ENCODE measurements at regions not wholly inside any gene's neighbourhood (a gene's known extent, or its start where the extent isn't known, plus 50 kb on each side); places are given as distances from the start of the nearest gene placed in this dataset.

- ATAC-seq, result no peak
- Histone ChIP-seq H3K36me3 (replicated peaks in 1 of 2; ENCODE audit: control insufficient read depth in 1 of 2, insufficient read depth in 2 of 2, low read length in 2 of 2) (no peaks in the 10 kb centered on the region), H3K27ac (ENCODE audit: extremely low read length, insufficient read depth, low read length) (no peak overlapping the region), H2AFZ (ENCODE audit: low read length) (no peak overlapping the region), H3K4me2 (ENCODE audit: low read depth, low read length) (no peak overlapping the region), H3K4me3 (replicated peaks in 1 of 3; ENCODE audit: insufficient read depth in 1 of 3, low read depth in 2 of 3, low read length in 3 of 3) (no peak overlapping the region), H4K20me1 (ENCODE audit: insufficient read depth, low read length) (no peaks in the 10 kb centered on the region), H3K79me2 (ENCODE audit: insufficient read depth, low read length) (no peaks in the 10 kb centered on the region), H3K4me1 (ENCODE audit: insufficient read depth, low read length) (no peaks in the 10 kb centered on the region), H3K9me3 (ENCODE audit: low read length) (no peaks in the 10 kb centered on the region; the same call in 1 of the 2 replicates), H3K9ac (ENCODE audit: insufficient read depth, low read depth, low read length) (no peak overlapping the region), H3K27me3 (ENCODE audit: control insufficient read depth in 1 of 2, insufficient read depth in 2 of 2, low read length in 2 of 2) (no peaks in the 10 kb centered on the region; a peak in 1 of 5 replicates)
- POLR2A ChIA-PET, result no interaction called here
- no peak for TF ChIP-seq ZKSCAN1 (IDR thresholded peaks at IDR 0.05; ENCODE audit: low read length)
- TF ChIP-seq ZNF138 (CRISPR knock-in tag; IDR thresholded peaks at IDR 0.05; ENCODE audit: low read depth), result no peak
- no peak for TF ChIP-seq ZNF280D (CRISPR knock-in tag; IDR thresholded peaks at IDR 0.05)
- no peak for TF ChIP-seq ZNF263 (CRISPR knock-in tag; IDR thresholded peaks at IDR 0.05)
- WGBS (ENCODE audit: low lambda C conversion rate), result 46% methylated on average over 2 of the region's 2 CpGs
- CTCF ChIA-PET (ENCODE audit: low intra/inter-chr PET ratio, low total read pairs), result no interaction called here
- no TSS peak for BruUV-seq (replicated peaks)
- no peak for DNase-seq (ENCODE audit: low spot score)
- in situ Hi-C loops (cut with HindIII; ENCODE audit: extremely low pct_ligation_motif_present, low pct_unique_long_range_greater_than_20kb), result no loop called here
- intact Hi-C loops (cut with micrococcal nuclease; ENCODE audit: unreplicated experiment), result no loop called here
- FAIRE-seq, result no peak
Observed at GRCh38 chr13:44011036-44011435, 131.3 kb downstream of the LACC1 start.

- H3K9me3 ChIP-seq (ENCODE audit: low read length), result no peaks in the 10 kb centered on the region
- no peak for DNase-seq (ENCODE audit: low spot score)
- no TSS peak for BruUV-seq (replicated peaks)
- H2AFZ ChIP-seq (ENCODE audit: low read length), result no peak overlapping the region
- in situ Hi-C loops (cut with HindIII; ENCODE audit: extremely low pct_ligation_motif_present, low pct_unique_long_range_greater_than_20kb) (no loop called here), intact Hi-C loops (cut with micrococcal nuclease; ENCODE audit: unreplicated experiment) (no loop called here)
- H3K36me3 ChIP-seq (replicated peaks in 1 of 2; ENCODE audit: control insufficient read depth in 1 of 2, insufficient read depth in 2 of 2, low read length in 2 of 2), result no peaks in the 10 kb centered on the region
- H3K27ac ChIP-seq (ENCODE audit: extremely low read length, insufficient read depth, low read length), result no peak overlapping the region
- WGBS (ENCODE audit: low lambda C conversion rate), result 18% methylated on average over 7 of the region's 8 CpGs
- no peak overlapping the region for H3K4me3 ChIP-seq (replicated peaks in 1 of 3; ENCODE audit: insufficient read depth in 1 of 3, low read depth in 2 of 3, low read length in 3 of 3)
- H3K79me2 ChIP-seq (ENCODE audit: insufficient read depth, low read length), result no peaks in the 10 kb centered on the region
- no peak overlapping the region for H3K4me2 ChIP-seq (ENCODE audit: low read depth, low read length)
- POLR2A ChIA-PET, result interaction anchor here (0.7 kb wide), 1 partner anchor 8 kb away, joined by 3 read pairs; no protein-coding TSS in a partner anchor
- ATAC-seq, result no peak
- no peaks in the 10 kb centered on the region; a peak in 1 of 5 replicates for H3K27me3 ChIP-seq (ENCODE audit: control insufficient read depth in 1 of 2, insufficient read depth in 2 of 2, low read length in 2 of 2)
- H4K20me1 ChIP-seq (ENCODE audit: insufficient read depth, low read length), result no peaks in the 10 kb centered on the region
- H3K9ac ChIP-seq (ENCODE audit: insufficient read depth, low read depth, low read length), result no peak overlapping the region
- FAIRE-seq, result no peak
- CTCF ChIA-PET (ENCODE audit: low intra/inter-chr PET ratio, low total read pairs), result no interaction called here
- H3K4me1 ChIP-seq (ENCODE audit: insufficient read depth, low read length), result no peaks in the 10 kb centered on the region
- no peak for TF ChIP-seq GLI4 (CRISPR knock-in tag; IDR thresholded peaks at IDR 0.05; ENCODE audit: borderline replicate concordance)
- no peak for TF ChIP-seq HIC2 (CRISPR knock-in tag; IDR thresholded peaks at IDR 0.05; ENCODE audit: low read depth)
- no peak for TF ChIP-seq ZNF878 (CRISPR knock-in tag; IDR thresholded peaks at IDR 0.05)
- TF ChIP-seq ZBTB7B (CRISPR knock-in tag; IDR thresholded peaks at IDR 0.05), result no peak
- TF ChIP-seq MTERF4 (CRISPR knock-in tag; IDR thresholded peaks at IDR 0.05), result no peak
- no peak for TF ChIP-seq HNF1B (CRISPR knock-in tag; IDR thresholded peaks at IDR 0.05)
Observed at GRCh38 chr13:44012910-44013757, 133.4 kb downstream of the LACC1 start.
